Hepatocyte (in vitro differentiated cells): ENCODE measurements at regions not wholly inside any gene's neighbourhood (a gene's known extent, or its start where the extent isn't known, plus 50 kb on each side); places are given as distances from the start of the nearest gene placed in this dataset.

ENCODE experiments used
- DNase-seq: peaks from one replicate; pipeline ENCODE4 v3.0.0-alpha.2; 2016; ENCODE audit warnings: low spot score
- H2AFZ ChIP-seq: fragments of 200-600 bp; sonication (generic); 2 replicates; pipeline ENCODE4 v1.6.0; 2016; ENCODE audit warnings: antibody characterized with exemption, mild to moderate bottlenecking
- H3K27ac ChIP-seq: fragments of 200-600 bp; sonication (generic); 2 replicates; pipeline ENCODE4 v1.5.1; 2016; ENCODE audit warnings: mild to moderate bottlenecking
- H3K27me3 ChIP-seq: fragments of 200-600 bp; sonication (generic); 2 replicates; pipeline ENCODE4 v1.6.1; 2016
- H3K36me3 ChIP-seq: fragments of 200-600 bp; sonication (generic); replicated peaks from 2 replicates; pipeline ENCODE4 v1.5.1; 2016; ENCODE audit warnings: low read depth; ENCODE audit not compliant: insufficient read depth
- H3K4me1 ChIP-seq: fragments of 200-600 bp; sonication (generic); 2 replicates; pipeline ENCODE4 v1.5.1; 2016; ENCODE audit warnings: mild to moderate bottlenecking, moderate library complexity; ENCODE audit not compliant: insufficient read depth
- H3K4me2 ChIP-seq: fragments of 200-600 bp; sonication (generic); 2 replicates; pipeline ENCODE4 v1.6.0; 2016
- H3K4me3 ChIP-seq: fragments of 200-600 bp; sonication (generic); 2 replicates; pipeline ENCODE4 v1.5.1; 2016; ENCODE audit warnings: mild to moderate bottlenecking
- H3K79me2 ChIP-seq: fragments of 200-600 bp; sonication (generic); 2 replicates; pipeline ENCODE4 v1.6.0; 2017; ENCODE audit warnings: mild to moderate bottlenecking
- H3K9me2 ChIP-seq: fragments of 200-600 bp; sonication (generic); replicated peaks from 2 replicates; pipeline ENCODE4 v1.6.0; 2017; ENCODE audit warnings: mild to moderate bottlenecking; ENCODE audit not compliant: insufficient read depth
- H3K9me3 ChIP-seq: fragments of 200-600 bp; sonication (generic); 2 replicates; pipeline ENCODE4 v1.5.1; 2016; ENCODE audit warnings: low read depth, mild to moderate bottlenecking
- H4K20me1 ChIP-seq: fragments of 200-600 bp; sonication (generic); 2 replicates; pipeline ENCODE4 v1.6.0; 2016; ENCODE audit warnings: mild to moderate bottlenecking; ENCODE audit not compliant: insufficient read depth, poor library complexity, severe bottlenecking
- CTCF ChIP-seq: fragments of 200-600 bp; sonication (generic); IDR thresholded peaks from 2 replicates; pipeline ENCODE4 v1.5.1; 2016; ENCODE audit warnings: antibody characterized with exemption, mild to moderate bottlenecking; ENCODE audit not compliant: poor library complexity
- EZH2 ChIP-seq: fragments of 200-600 bp; sonication (generic); IDR thresholded peaks from 2 replicates; pipeline ENCODE4 v1.6.1; 2016; ENCODE audit warnings: antibody characterized with exemption, mild to moderate bottlenecking, borderline replicate concordance
- EZH2phosphoT487 ChIP-seq: fragments of 200-600 bp; sonication (generic); IDR thresholded peaks from one replicate; pipeline ENCODE4 v1.6.1; 2018; ENCODE audit warnings: antibody characterized with exemption, mild to moderate bottlenecking, low read depth, moderate library complexity; ENCODE audit not compliant: unreplicated experiment, severe bottlenecking
- WGBS: methylation state at CpG from one replicate; pipeline ENCODE4 v1.1.6; 2016; ENCODE audit warnings: low lambda C conversion rate; ENCODE audit errors: missing lambda C conversion rate; 5-methylcytosine and 5-hydroxymethylcytosine counted together

- Histone ChIP-seq H3K27ac (no peak overlapping the region), H4K20me1 (no peaks in the 10 kb centered on the region), H3K79me2 (no peaks in the 10 kb centered on the region), H3K4me1 (no peaks in the 10 kb centered on the region), H2AFZ (no peak overlapping the region), H3K27me3 (no peaks in the 10 kb centered on the region), H3K9me2 (no peaks in the 10 kb centered on the region), H3K4me2 (no peak overlapping the region), H3K36me3 (no peaks in the 10 kb centered on the region), H3K4me3 (no peak overlapping the region), H3K9me3 (no peaks in the 10 kb centered on the region)
- no peak for DNase-seq
- 81% methylated on average over 5 of the region's 5 CpGs for WGBS
- TF ChIP-seq EZH2phosphoT487 (no peak), EZH2 (no peak), CTCF (no peak)
Observed at GRCh38 chr5:174829511-174829864, 105.1 kb downstream of the MSX2 start.

DNA sequence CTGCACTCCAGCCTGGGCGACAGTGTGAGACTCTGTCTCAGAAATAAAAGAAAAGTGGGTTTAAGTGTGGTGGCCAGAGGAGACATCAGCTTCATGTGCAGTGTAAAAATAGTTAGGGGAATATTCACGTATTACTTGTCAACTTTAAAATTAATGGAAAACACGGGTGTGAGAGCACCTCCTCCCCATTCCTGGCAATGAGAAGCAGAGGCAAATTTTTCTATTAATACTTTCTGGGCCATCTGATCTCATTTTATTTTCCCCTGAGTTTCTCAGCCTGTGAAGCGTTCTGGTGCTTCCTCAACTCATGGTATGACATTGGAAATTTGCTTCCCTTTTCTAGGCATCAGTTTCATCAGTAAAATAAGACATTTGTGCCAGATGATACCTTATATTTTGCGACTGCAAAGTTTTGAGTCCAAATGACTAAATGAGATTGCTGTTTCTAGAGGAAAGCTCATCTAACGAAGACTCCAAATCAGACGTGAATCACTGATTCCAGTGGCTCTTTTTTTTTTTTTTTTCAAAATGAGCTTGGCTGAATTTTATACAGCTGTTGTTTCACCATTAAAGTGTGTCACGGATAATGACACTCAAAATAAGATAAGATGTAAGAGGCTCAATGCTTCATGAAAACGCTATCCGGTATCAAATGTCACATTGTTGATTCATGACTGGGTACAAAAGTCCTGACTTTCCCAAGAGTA lies 104.6 kb downstream of the MSX2 start:
- WGBS, result 83% methylated on average over 10 of the region's 10 CpGs
- Histone ChIP-seq H3K36me3 (no peaks in the 10 kb centered on the region), H3K27ac (no peak overlapping the region)

DNA sequence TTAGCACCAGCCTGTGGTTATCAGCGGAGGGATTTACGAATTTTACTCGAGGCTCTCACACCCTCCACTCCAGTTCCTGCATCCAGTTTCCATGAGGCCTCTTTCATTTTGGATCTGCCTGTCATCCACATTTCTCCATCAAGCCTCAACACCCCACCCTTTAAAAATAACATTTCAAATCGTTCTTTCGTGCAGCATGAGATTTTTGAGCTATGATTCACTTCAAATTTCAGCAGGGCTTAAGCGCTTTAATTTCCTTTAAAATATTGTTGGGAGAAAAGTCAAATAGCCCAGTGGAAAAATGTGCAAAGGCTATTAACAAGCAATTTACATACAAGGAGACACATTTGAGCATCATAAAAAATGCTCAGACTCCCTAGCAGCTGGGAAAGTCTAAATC lies 103.2 kb downstream of the MSX2 start:
- WGBS, result 88% methylated on average over 6 of the region's 6 CpGs
- Histone ChIP-seq H3K4me1 (no peaks in the 10 kb centered on the region), H3K79me2 (no peaks in the 10 kb centered on the region), H2AFZ (no peak overlapping the region), H3K4me3 (no peak overlapping the region), H3K9me2 (no peaks in the 10 kb centered on the region), H3K4me2 (no peak overlapping the region), H3K36me3 (no peaks in the 10 kb centered on the region), H3K27ac (no peak overlapping the region), H3K27me3 (no peaks in the 10 kb centered on the region), H4K20me1 (no peaks in the 10 kb centered on the region), H3K9me3 (no peaks in the 10 kb centered on the region)
- DNase-seq, result no peak
- no peak for TF ChIP-seq EZH2
- TF ChIP-seq CTCF, result no peak
- TF ChIP-seq EZH2phosphoT487, result no peak

More for the DNA sequence above, 104.6 kb downstream of the MSX2 start:
- Histone ChIP-seq H3K27me3 (no peaks in the 10 kb centered on the region), H4K20me1 (no peaks in the 10 kb centered on the region), H3K9me3 (no peaks in the 10 kb centered on the region), H3K9me2 (no peaks in the 10 kb centered on the region), H3K4me1 (no peaks in the 10 kb centered on the region), H3K79me2 (no peaks in the 10 kb centered on the region), H3K4me2 (no peak overlapping the region), H3K4me3 (no peak overlapping the region), H2AFZ (no peak overlapping the region)
- DNase-seq, result no peak
- TF ChIP-seq CTCF (no peak), EZH2 (no peak), EZH2phosphoT487 (no peak)
